BE2C (cell line): ENCODE measurements at regions not wholly inside any gene's neighbourhood (a gene's known extent, or its start where the extent isn't known, plus 50 kb on each side); places are given as distances from the start of the nearest gene placed in this dataset.

Experiments
- DNase-seq: peaks from one replicate; pipeline ENCODE4 v3.0.0-alpha.2; 2020
- H3K27me3 ChIP-seq: fragments of 250-450 bp; sonication (Bioruptor Pico); 2 replicates; pipeline ENCODE4 v1.5.1; 2020; ENCODE audit warnings: mild to moderate bottlenecking
- H3K36me3 ChIP-seq: fragments of 250-450 bp; sonication (Bioruptor Pico); 2 replicates; pipeline ENCODE4 v1.5.1; 2020; ENCODE audit warnings: mild to moderate bottlenecking
- H3K4me1 ChIP-seq: fragments of 250-450 bp; sonication (Bioruptor Pico); 2 replicates; pipeline ENCODE4 v1.5.1; 2020
- H3K4me3 ChIP-seq: 2 replicates; pipeline ENCODE4 v1.5.1; 2011; ENCODE audit warnings: low read depth, low read length
- H3K9me3 ChIP-seq: fragments of 250-450 bp; sonication (Bioruptor Pico); 2 replicates; pipeline ENCODE4 v1.5.1; 2020
- TF ChIP-seq, protein P1 (sequence below): IDR thresholded peaks from 2 replicates; pipeline ENCODE4 v1.5.1; 2012; ENCODE audit warnings: mild to moderate bottlenecking, low read depth, low read length

DNA sequence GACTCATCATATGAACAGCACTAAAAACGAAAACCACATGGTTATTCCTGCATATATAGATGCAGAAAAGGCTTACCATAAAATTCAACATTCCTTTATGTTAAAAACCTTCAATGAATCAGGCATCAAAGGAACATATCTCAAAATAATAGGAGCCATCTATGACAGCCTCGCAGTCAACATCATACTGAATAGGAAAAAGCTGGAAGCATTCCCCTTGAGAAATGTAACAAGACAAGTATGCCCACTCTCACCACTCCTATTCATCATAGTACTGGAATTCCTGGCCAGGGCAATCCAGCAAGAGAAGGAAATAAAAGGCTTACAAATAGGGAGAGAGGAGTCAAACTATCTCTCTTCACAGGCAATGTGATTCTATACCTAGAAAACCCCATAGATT is 179.6 kb upstream of the HTR2A start:
- no peak for DNase-seq
- H3K36me3 ChIP-seq, result no peaks in the 10 kb centered on the region
- no peak overlapping the region for H3K4me3 ChIP-seq
- TF ChIP-seq, protein P1, sequence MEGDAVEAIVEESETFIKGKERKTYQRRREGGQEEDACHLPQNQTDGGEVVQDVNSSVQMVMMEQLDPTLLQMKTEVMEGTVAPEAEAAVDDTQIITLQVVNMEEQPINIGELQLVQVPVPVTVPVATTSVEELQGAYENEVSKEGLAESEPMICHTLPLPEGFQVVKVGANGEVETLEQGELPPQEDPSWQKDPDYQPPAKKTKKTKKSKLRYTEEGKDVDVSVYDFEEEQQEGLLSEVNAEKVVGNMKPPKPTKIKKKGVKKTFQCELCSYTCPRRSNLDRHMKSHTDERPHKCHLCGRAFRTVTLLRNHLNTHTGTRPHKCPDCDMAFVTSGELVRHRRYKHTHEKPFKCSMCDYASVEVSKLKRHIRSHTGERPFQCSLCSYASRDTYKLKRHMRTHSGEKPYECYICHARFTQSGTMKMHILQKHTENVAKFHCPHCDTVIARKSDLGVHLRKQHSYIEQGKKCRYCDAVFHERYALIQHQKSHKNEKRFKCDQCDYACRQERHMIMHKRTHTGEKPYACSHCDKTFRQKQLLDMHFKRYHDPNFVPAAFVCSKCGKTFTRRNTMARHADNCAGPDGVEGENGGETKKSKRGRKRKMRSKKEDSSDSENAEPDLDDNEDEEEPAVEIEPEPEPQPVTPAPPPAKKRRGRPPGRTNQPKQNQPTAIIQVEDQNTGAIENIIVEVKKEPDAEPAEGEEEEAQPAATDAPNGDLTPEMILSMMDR, result no peak
- no peaks in the 10 kb centered on the region for H3K27me3 ChIP-seq
- 0 out of 2 replicates have a peak, but pooled peaks cover 3% of the 10 kb centered on the region for H3K9me3 ChIP-seq
- no peaks in the 10 kb centered on the region for H3K4me1 ChIP-seq

DNA sequence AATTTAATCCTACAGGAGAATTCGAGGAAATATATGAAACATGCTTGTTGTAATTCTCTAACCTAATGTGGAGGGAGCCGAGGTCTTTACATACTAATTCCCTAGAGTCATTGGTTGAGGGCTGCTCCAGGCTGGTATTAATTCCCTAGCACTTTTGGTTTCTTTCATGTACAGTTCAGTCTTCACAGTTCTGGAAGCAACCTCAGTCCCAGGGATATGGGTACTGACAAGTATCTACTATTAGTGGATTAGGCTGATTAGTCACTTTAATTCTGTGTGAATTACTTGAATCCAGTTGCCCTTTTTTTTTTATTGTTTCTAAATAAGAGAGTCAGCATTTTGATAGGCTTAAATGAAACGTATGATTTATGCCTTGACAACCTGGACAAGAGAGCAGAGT is 172.3 kb upstream of the HTR2A start:
- TF ChIP-seq, protein P1, result no peak

DNA sequence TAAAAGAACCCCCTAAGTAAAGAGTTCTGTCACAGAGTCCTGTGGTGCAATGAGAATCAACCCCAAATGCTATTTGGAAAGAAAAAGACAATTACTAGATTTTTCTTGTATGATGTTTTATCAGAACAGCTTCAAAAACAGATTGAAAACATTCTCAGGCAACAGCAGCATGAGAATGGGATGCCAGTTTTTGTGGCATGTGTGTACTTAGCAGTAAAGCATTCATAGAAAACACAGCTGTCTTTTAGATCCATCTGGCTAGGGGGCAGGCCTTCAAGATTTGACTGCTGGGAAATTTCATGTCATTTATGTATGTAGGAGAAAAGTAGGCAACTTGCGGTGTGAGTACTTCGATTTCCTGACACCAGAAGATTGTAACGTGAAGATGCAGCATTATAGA is 170.5 kb upstream of the HTR2A start:
- DNase-seq, result no peak
- Histone ChIP-seq H3K4me1 (no peaks in the 10 kb centered on the region), H3K27me3 (no peaks in the 10 kb centered on the region), H3K4me3 (no peak overlapping the region), H3K36me3 (no peaks in the 10 kb centered on the region), H3K9me3 (no peaks in the 10 kb centered on the region)
- TF ChIP-seq, protein P1, result no peak

More for the DNA sequence above, 172.3 kb upstream of the HTR2A start:
- Histone ChIP-seq H3K4me3 (no peak overlapping the region), H3K4me1 (no peaks in the 10 kb centered on the region), H3K36me3 (no peaks in the 10 kb centered on the region), H3K27me3 (no peaks in the 10 kb centered on the region), H3K9me3 (no peaks in the 10 kb centered on the region)
- no peak for DNase-seq

DNA sequence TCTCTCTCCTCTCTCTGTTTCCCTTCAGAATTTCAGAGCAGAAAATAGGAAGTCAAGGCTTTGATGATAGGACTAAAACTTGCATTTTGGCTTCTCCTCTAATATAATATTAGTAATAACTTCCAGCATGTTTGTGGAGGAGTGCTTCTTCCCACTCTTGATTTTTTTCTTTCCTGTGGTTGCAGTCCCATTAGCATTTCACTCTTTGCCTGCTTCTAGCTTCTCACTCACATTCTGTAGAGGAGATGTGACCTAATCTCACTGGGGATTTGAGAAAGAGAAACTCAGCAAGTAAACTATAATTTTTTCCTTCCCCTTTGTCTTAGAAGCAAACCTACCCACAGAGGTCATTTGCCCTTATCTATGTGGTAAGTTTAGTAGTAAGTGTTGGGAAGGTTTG is 169.4 kb upstream of the HTR2A start:
- Histone ChIP-seq H3K27me3 (no peaks in the 10 kb centered on the region), H3K9me3 (no peaks in the 10 kb centered on the region), H3K4me3 (no peak overlapping the region), H3K36me3 (no peaks in the 10 kb centered on the region), H3K4me1 (no peaks in the 10 kb centered on the region)
- DNase-seq, result no peak
- TF ChIP-seq, protein P1, result no peak

DNA sequence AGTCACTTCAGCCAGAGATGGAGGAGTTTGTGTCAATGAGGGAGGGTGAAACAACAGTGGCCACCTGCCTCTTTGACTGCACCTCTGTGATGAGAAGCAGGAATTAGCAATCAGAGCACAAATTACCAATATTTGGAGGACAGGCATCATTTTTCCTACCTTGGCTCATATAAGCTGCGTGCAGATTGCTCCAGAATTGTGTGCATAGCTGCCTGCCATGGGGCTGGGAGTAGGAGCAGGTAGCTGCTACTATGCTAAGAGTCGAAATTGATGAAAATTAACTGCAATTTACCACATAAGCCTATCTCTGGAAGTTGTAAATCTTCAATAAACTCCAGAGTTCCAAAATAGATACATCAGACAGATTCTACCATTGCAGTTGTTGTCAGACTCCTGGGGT is 167.5 kb upstream of the HTR2A start:
- Histone ChIP-seq H3K36me3 (no peaks in the 10 kb centered on the region), H3K27me3 (no peaks in the 10 kb centered on the region), H3K4me3 (no peak overlapping the region), H3K4me1 (no peaks in the 10 kb centered on the region), H3K9me3 (no peaks in the 10 kb centered on the region)
- DNase-seq, result no peak
- TF ChIP-seq, protein P1, result no peak

DNA sequence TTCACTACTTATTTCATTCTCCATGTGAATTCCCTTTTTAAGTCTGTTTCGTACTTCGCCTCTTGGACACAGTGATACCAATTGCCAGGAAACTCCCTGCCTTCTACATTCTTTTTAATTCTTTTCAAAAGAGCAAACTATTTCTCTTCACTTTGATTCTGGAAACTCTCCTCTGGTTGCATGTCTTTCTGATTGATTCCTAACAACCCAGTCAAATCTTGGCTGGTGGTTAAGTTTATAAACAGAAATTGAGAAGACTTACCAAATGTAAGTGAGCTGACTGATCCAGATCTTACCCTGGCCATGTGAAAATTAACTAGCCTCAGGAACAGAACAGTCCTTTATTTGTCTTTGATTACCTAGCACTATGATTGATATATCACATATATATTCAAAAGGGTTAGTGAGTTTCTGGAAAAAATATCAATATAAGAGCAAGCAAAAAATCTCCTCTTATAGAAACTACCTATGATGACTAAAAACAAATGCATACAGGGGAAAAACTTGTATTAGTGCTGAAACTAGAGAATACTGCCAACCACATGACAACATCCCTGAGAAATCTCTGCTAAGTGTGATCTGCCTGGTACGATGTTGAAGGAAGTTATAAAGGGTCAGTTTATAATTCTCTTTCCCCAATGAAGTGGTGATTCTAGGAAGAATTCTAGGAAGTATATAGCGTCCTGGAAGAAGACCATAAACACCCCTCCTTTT is 152.6 kb upstream of the HTR2A start:
- Histone ChIP-seq H3K4me3 (no peak overlapping the region), H3K27me3 (no peaks in the 10 kb centered on the region), H3K4me1 (no peaks in the 10 kb centered on the region), H3K36me3 (no peaks in the 10 kb centered on the region), H3K9me3 (no peaks in the 10 kb centered on the region)
- no peak for DNase-seq
- TF ChIP-seq, protein P1, result no peak
